Epithelial cell of esophagus (primary cell): ENCODE measurements at regions not wholly inside any gene's neighbourhood (a gene's known extent, or its start where the extent isn't known, plus 50 kb on each side); places are given as distances from the start of the nearest gene placed in this dataset.
"Not testable (repeated sequence)": the region's sequence is repeated elsewhere in the genome, so short reads cannot be mapped to it uniquely, and the experiment has no call there.

Source experiments
- DNase-seq: peaks from one replicate; pipeline ENCODE4 v3.0.0; 2010; ENCODE audit warnings: low read depth
- H3K4me3 ChIP-seq: 2 replicates; pipeline ENCODE4 v1.5.1; 2011; ENCODE audit warnings: mild to moderate bottlenecking, low read length, control low read depth
- TF ChIP-seq, protein P1 (sequence below): IDR thresholded peaks from 2 replicates; pipeline ENCODE4 v1.5.1; 2011; ENCODE audit warnings: low read depth, mild to moderate bottlenecking, low read length, control low read depth, inconsistent platforms; ENCODE audit not compliant: insufficient read depth; ENCODE audit errors: missing control alignments

- no peak for DNase-seq
- TF ChIP-seq, protein P1, sequence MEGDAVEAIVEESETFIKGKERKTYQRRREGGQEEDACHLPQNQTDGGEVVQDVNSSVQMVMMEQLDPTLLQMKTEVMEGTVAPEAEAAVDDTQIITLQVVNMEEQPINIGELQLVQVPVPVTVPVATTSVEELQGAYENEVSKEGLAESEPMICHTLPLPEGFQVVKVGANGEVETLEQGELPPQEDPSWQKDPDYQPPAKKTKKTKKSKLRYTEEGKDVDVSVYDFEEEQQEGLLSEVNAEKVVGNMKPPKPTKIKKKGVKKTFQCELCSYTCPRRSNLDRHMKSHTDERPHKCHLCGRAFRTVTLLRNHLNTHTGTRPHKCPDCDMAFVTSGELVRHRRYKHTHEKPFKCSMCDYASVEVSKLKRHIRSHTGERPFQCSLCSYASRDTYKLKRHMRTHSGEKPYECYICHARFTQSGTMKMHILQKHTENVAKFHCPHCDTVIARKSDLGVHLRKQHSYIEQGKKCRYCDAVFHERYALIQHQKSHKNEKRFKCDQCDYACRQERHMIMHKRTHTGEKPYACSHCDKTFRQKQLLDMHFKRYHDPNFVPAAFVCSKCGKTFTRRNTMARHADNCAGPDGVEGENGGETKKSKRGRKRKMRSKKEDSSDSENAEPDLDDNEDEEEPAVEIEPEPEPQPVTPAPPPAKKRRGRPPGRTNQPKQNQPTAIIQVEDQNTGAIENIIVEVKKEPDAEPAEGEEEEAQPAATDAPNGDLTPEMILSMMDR: no peak
- no peak overlapping the region for H3K4me3 ChIP-seq
Measured at GRCh38 chr6:120278689-120279396, 929.3 kb upstream of the MAN1A1 start.

GRCh38 chr6:120274547-120274946, 925.0 kb upstream of the MAN1A1 start:
- TF ChIP-seq, protein P1: no peak
- no peak for DNase-seq
- no peak overlapping the region for H3K4me3 ChIP-seq

GRCh38 chr6:120273411-120273810, 923.9 kb upstream of the MAN1A1 start:
- no peak for DNase-seq
- TF ChIP-seq, protein P1: no peak
- no peak overlapping the region for H3K4me3 ChIP-seq

GRCh38 chr6:120272038-120272437, 922.5 kb upstream of the MAN1A1 start:
- no peak overlapping the region for H3K4me3 ChIP-seq
- TF ChIP-seq, protein P1: no peak
- DNase-seq: no peak

DNA sequence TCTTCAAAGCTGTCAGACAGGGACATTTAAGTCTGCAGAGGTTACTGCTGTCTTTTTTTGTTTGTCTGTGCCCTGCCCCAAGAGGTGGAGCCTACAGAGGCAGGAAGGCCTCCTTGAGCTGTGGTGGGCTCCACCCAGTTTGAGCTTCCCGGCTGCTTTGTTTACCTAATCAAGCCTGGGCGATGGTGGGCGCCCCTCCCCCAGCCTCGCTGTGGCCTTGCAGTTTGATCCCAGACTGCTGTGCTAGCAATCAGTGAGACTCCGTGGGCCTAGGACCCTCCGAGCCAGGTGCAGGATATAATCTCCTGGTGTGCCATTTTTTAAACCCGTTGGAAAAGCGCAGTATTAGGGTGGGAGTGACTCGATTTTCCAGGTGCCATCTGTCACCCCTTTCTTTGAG, 918.7 kb upstream of the MAN1A1 start:
- not testable (repeated sequence) for DNase-seq, H3K4me3 ChIP-seq

DNA sequence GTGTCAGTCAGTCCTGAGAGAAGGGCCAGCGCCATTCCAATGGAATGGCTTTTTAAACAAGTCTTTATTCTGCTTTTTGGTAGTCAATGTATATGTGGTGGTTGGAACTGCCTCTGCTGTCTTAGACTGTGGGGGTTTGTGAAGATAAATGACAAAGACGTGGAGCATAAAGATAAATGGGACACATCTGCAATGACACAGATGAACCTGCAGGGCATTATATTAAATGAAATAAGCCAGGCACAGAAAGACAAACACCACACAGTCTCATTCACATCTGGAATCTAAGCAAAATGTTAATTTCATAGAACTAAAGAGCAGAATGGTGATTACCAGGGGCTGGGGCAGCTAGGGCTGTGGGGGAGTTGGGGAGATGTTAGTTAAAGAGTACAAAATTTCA, 912.8 kb upstream of the MAN1A1 start:
- no peak for DNase-seq
- TF ChIP-seq, protein P1: no peak
- H3K4me3 ChIP-seq: no peak overlapping the region

DNA sequence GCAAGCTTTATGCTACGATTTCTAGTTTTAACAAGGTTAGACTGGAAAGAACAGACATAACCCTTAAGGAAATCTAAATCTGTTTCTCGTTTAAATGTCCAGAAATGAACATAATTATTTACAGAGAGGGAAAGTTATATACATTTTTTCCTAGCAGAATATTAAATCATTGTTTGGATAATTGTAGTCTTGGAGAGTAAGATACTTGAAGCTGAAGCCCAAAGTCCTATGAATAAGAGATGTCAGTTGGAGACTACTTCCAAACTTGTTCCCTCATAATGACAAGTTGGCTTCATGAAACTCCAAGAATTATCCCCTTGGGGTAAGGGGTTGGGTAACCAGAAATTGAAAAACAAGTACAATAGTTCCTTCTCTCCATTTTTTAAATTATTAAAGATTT, 911.1 kb upstream of the MAN1A1 start:
- no peak overlapping the region for H3K4me3 ChIP-seq
- TF ChIP-seq, protein P1: no peak
- no peak for DNase-seq
